ENCODE measurements at regions not wholly inside any gene's neighbourhood (a gene's known extent, or its start where the extent isn't known, plus 50 kb on each side); places are given as distances from the start of the nearest gene placed in this dataset.

DNA sequence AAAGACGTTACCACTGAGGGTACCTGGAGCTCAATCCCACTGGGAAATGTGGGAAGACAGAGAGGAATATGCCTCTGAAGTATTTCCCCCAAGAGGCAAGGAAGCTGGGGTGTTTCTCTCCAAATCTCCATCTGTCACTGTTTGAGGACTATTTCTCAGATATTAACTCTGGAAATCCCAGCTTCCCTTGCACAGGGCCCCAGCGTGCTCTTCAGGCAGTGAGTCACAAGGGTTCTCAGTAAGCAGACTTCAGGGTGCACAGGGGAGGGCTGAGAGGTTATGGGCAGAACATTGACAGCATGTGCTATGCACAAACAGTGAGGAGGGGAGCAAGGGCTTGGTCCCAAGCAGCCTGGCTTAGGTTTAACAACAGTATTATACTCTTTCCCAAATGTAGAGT is 60.9 kb upstream of the EED start:
- TF ChIP-seq EP300 (IDR thresholded peaks at IDR 0.05) (no peak), POLR2A (IDR thresholded peaks at IDR 0.05) (no peak), POLR2AphosphoS5 (IDR thresholded peaks at IDR 0.05) (no peak)
- TF ChIP-seq, protein P1, sequence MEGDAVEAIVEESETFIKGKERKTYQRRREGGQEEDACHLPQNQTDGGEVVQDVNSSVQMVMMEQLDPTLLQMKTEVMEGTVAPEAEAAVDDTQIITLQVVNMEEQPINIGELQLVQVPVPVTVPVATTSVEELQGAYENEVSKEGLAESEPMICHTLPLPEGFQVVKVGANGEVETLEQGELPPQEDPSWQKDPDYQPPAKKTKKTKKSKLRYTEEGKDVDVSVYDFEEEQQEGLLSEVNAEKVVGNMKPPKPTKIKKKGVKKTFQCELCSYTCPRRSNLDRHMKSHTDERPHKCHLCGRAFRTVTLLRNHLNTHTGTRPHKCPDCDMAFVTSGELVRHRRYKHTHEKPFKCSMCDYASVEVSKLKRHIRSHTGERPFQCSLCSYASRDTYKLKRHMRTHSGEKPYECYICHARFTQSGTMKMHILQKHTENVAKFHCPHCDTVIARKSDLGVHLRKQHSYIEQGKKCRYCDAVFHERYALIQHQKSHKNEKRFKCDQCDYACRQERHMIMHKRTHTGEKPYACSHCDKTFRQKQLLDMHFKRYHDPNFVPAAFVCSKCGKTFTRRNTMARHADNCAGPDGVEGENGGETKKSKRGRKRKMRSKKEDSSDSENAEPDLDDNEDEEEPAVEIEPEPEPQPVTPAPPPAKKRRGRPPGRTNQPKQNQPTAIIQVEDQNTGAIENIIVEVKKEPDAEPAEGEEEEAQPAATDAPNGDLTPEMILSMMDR (IDR thresholded peaks at IDR 0.05) = no peak

Data from stomach (tissue), 4 donors.